HEK293T (cell line): ENCODE measurements at regions not wholly inside any gene's neighbourhood (a gene's known extent, or its start where the extent isn't known, plus 50 kb on each side); places are given as distances from the start of the nearest gene placed in this dataset.
A peak's percentile ranks its signal among the peaks of the same experiment; 100 is the strongest.
"Not testable (repeated sequence)": the region's sequence is repeated elsewhere in the genome, so short reads cannot be mapped to it uniquely, and the experiment has no call there.

Source experiments
- CTCF ChIA-PET: fragments of 350-600 bp; formaldehyde crosslinking; extraction: SDS; loops from one replicate; lab custom pipeline; 2021; ENCODE audit warnings: antibody characterized with exemption, inconsistent platforms; lab: Yijun Ruan, JAX
- POLR2A ChIA-PET: fragments of 350-600 bp; formaldehyde crosslinking; extraction: SDS; loops from one replicate; lab custom pipeline; 2020; ENCODE audit warnings: antibody characterized with exemption, inconsistent platforms; lab: Yijun Ruan, JAX
- DNase-seq: peaks from one replicate; pipeline ENCODE4 v3.0.0; 2012; ENCODE audit warnings: mixed read lengths; ENCODE audit errors: extremely low spot score
- ARNT ChIP-seq: fragments of 450-650 bp; IDR thresholded peaks from 2 replicates; pipeline ENCODE4 v1.6.1; 2017; ENCODE audit warnings: mild to moderate bottlenecking
- BHLHE40 ChIP-seq: fragments of 450-650 bp; IDR thresholded peaks from 2 replicates; pipeline ENCODE4 v1.6.1; 2016; ENCODE audit warnings: mild to moderate bottlenecking, moderate library complexity, borderline replicate concordance
- CTBP1 ChIP-seq: fragments of 450-650 bp; IDR thresholded peaks from 2 replicates; pipeline ENCODE4 v1.6.1; 2016; ENCODE audit warnings: borderline replicate concordance
- ELF4 ChIP-seq: fragments of 450-650 bp; IDR thresholded peaks from 2 replicates; pipeline ENCODE4 v1.6.1; 2017; ENCODE audit warnings: antibody characterized with exemption
- FOXA1 ChIP-seq: fragments of 450-650 bp; IDR thresholded peaks from 2 replicates; pipeline ENCODE4 v1.6.1; 2016; ENCODE audit warnings: mild to moderate bottlenecking
- FOXK2 ChIP-seq: fragments of 450-650 bp; IDR thresholded peaks from 2 replicates; pipeline ENCODE4 v1.6.1; 2016; ENCODE audit warnings: mild to moderate bottlenecking
- FOXM1 ChIP-seq: fragments of 450-650 bp; IDR thresholded peaks from 2 replicates; pipeline ENCODE4 v1.6.1; 2017; ENCODE audit warnings: mild to moderate bottlenecking, borderline replicate concordance
- HDGF ChIP-seq: fragments of 450-650 bp; IDR thresholded peaks from 2 replicates; pipeline ENCODE4 v1.6.1; 2017; ENCODE audit warnings: antibody characterized with exemption, borderline replicate concordance
- L3MBTL2 ChIP-seq: fragments of 450-650 bp; conservative IDR thresholded peaks from 2 replicates; pipeline ENCODE4 v1.6.1; 2016; ENCODE audit warnings: mild to moderate bottlenecking
- LEF1 ChIP-seq: fragments of 450-650 bp; IDR thresholded peaks from 2 replicates; pipeline ENCODE4 v1.6.1; 2017; ENCODE audit warnings: mild to moderate bottlenecking, borderline replicate concordance
- NFRKB ChIP-seq: fragments of 450-650 bp; IDR thresholded peaks from 2 replicates; pipeline ENCODE4 v1.6.1; 2016; ENCODE audit warnings: mild to moderate bottlenecking, moderate library complexity
- PKNOX1 ChIP-seq: fragments of 450-650 bp; IDR thresholded peaks from 2 replicates; pipeline ENCODE4 v1.6.1; 2016
- SP1 ChIP-seq: fragments of 450-650 bp; IDR thresholded peaks from 2 replicates; pipeline ENCODE4 v1.6.1; 2017
- SUZ12 ChIP-seq: fragments of 450-650 bp; IDR thresholded peaks from 2 replicates; pipeline ENCODE4 v1.6.1; 2016; ENCODE audit warnings: mild to moderate bottlenecking
- TARDBP ChIP-seq: fragments of 450-650 bp; IDR thresholded peaks from 2 replicates; pipeline ENCODE4 v1.6.1; 2016
- ZNF384 ChIP-seq: fragments of 450-650 bp; IDR thresholded peaks from 2 replicates; pipeline ENCODE4 v1.6.1; 2016

GRCh38 chr4:137414802-137415201 is 117.5 kb downstream of the PCDH18 start:
- DNase-seq, result no peak
- TF ChIP-seq PKNOX1 (no peak), LEF1 (no peak), FOXM1 (no peak), HDGF (no peak), CTBP1 (no peak)
- POLR2A ChIA-PET, result no interaction called here
- CTCF ChIA-PET, result no interaction called here

GRCh38 chr4:137408527-137409177 is 123.6 kb downstream of the PCDH18 start:
- ChIA-PET POLR2A (no interaction called here), CTCF (no interaction called here)
- DNase-seq, result no peak
- TF ChIP-seq FOXA1 (no peak), SP1 (no peak), ZNF384 (no peak), NFRKB (no peak), SUZ12 (no peak), FOXM1 (no peak), ARNT (no peak), ELF4 (no peak), HDGF (no peak), PKNOX1 (no peak)

- DNase-seq, CTCF ChIA-PET, POLR2A ChIA-PET: not testable (repeated sequence)
Measured at GRCh38 chr4:137405833-137406232, 126.5 kb downstream of the PCDH18 start.

- CTCF ChIA-PET, result interaction anchor here (0.7 kb wide), 2 partner anchors 37 to 1855 kb away, joined by 3 to 4 read pairs; no protein-coding TSS in a partner anchor
- POLR2A ChIA-PET, result no interaction called here
- DNase-seq, result no peak
- TF ChIP-seq SP1 (no peak), TARDBP (no peak), ZNF384 (peak; percentile 48; the same call in 1 of the 2 replicates), SUZ12 (no peak)
Measured at GRCh38 chr4:137394018-137394417, 138.3 kb downstream of the PCDH18 start.

- TF ChIP-seq SUZ12 (no peak), FOXM1 (no peak), SP1 (no peak), LEF1 (no peak), TARDBP (no peak), FOXK2 (no peak), L3MBTL2 (no peak), CTBP1 (no peak), FOXA1 (no peak), ARNT (no peak), ZNF384 (no peak), NFRKB (no peak)
- CTCF ChIA-PET, result no interaction called here
Measured at GRCh38 chr4:137393044-137393443, 139.2 kb downstream of the PCDH18 start.

GRCh38 chr4:137390707-137391106 is 141.6 kb downstream of the PCDH18 start:
- POLR2A ChIA-PET, result no interaction called here
- TF ChIP-seq NFRKB, result no peak
- no peak for TF ChIP-seq ARNT
- no peak for TF ChIP-seq ZNF384
- no peak for TF ChIP-seq HDGF
- TF ChIP-seq TARDBP, result no peak
- no peak for TF ChIP-seq LEF1
- CTCF ChIA-PET, result no interaction called here
- no peak for DNase-seq

More at GRCh38 chr4:137393044-137393443, 139.2 kb downstream of the PCDH18 start:
- POLR2A ChIA-PET, result no interaction called here
- no peak for DNase-seq

GRCh38 chr4:137389911-137390520 is 142.3 kb downstream of the PCDH18 start:
- no peak for TF ChIP-seq FOXA1
- POLR2A ChIA-PET, result no interaction called here
- CTCF ChIA-PET, result no interaction called here
- no peak for DNase-seq

GRCh38 chr4:137387924-137388323 is 144.4 kb downstream of the PCDH18 start:
- ChIA-PET CTCF (no interaction called here), POLR2A (no interaction called here)
- TF ChIP-seq FOXA1 (no peak), PKNOX1 (no peak), BHLHE40 (no peak), NFRKB (no peak), LEF1 (no peak), L3MBTL2 (no peak), ZNF384 (no peak), TARDBP (no peak), CTBP1 (no peak), ELF4 (no peak)
- no peak for DNase-seq
